HG03175 (cell line): ENCODE measurements at regions not wholly inside any gene's neighbourhood (a gene's known extent, or its start where the extent isn't known, plus 50 kb on each side); places are given as distances from the start of the nearest gene placed in this dataset.
"Not testable (repeated sequence)": the region's sequence is repeated elsewhere in the genome, so short reads cannot be mapped to it uniquely, and the experiment has no call there.

ENCODE experiments used
- ATAC-seq: cut with Tn5 transposase; IDR thresholded peaks from one replicate; pipeline ENCODE4 v1.9.1; 2021; ENCODE audit warnings: mild to moderate bottlenecking, moderate library complexity; ENCODE audit not compliant: unreplicated experiment

GRCh38 chr2:43074592-43075053 lies 151.8 kb downstream of the ZFP36L2 start:
- no peak for ATAC-seq

DNA sequence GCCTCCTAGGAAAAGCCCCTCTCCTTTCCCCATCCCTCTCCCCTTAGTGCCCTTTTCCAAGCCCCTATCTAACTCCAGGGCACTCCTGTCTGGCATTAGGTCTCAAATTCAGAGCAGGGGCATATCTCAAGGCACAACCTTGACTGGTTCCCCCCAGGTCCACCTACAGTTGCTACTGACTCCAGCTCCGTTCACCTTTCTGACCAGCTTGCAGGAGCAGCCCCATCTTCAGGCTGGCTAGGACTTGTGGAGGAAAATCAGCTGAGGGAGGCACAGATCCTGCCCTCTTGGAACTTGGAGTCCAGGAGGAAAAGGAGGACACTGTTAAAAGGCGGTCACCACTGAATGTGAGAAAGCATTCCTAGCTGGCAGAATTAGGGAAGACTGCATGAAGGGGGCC lies 152.4 kb downstream of the ZFP36L2 start:
- ATAC-seq: no peak

DNA sequence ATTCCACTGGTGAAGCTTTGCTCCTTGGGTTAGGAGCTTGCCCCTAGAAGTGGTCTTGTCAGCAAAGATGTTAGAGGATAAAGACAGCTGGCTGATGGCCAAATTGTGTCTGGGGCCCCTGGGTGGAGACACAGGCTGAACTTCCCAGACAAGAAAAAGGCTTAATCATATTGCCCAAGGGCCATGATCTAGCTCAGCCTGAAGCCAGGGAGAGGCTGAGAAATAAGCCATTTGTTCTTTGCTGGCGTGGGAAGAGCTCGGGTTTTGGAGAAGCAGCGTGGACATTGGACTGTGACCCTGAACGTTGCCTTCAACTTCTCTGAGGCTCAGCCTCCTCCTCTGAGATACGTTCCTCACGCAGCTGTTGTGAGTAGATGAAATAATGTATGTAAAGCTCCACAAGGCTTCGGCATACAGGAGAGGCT lies 153.0 kb downstream of the ZFP36L2 start:
- no peak for ATAC-seq

- no peak for ATAC-seq
These were observed 154.5 kb downstream of the ZFP36L2 start for GRCh38 chr2:43071599-43072550.

GRCh38 chr2:43070676-43071502 lies 155.5 kb downstream of the ZFP36L2 start:
- ATAC-seq: no peak

- no peak for ATAC-seq
These were observed 156.4 kb downstream of the ZFP36L2 start for GRCh38 chr2:43070030-43070429.

- no peak for ATAC-seq
These were observed 157.5 kb downstream of the ZFP36L2 start for GRCh38 chr2:43068631-43069517.

- no peak for ATAC-seq
These were observed 158.3 kb downstream of the ZFP36L2 start for GRCh38 chr2:43068041-43068533.

- no peak for ATAC-seq
These were observed 159.0 kb downstream of the ZFP36L2 start for GRCh38 chr2:43067254-43068040.

DNA sequence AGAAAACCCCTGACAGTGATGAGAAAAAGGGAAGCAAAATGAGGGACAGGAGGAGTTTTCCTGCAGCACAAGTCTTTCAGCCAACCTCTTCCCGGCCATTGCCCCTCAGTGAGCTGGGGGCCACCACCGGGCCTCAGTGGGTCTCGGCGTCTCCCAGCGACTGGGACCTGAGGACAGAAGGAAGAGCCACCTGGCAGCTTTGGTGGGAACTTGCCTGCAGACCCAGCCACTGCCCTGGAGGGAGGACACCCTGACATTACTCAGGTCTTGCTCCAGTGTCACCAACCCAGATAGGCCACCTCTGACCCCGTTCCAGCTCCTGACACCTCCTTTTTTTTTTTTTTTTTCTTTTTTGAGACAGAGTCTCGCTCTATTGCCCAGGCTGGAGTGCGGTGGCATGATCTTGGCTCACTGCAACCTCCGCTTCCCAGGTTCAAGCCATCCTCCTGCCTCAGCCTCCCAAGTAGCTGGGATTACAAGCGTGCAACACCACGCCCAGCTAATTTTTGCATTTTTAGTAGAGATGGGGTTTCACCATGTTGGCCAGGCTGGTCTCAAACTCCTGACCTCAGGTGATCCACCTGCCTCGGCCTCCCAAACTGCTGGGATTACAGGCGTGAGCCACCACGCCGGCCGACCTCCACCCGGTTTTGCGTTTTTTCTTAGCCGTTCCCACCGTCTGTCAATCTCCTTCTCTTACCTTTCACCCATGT lies 159.7 kb downstream of the ZFP36L2 start:
- not testable (repeated sequence) for ATAC-seq

DNA sequence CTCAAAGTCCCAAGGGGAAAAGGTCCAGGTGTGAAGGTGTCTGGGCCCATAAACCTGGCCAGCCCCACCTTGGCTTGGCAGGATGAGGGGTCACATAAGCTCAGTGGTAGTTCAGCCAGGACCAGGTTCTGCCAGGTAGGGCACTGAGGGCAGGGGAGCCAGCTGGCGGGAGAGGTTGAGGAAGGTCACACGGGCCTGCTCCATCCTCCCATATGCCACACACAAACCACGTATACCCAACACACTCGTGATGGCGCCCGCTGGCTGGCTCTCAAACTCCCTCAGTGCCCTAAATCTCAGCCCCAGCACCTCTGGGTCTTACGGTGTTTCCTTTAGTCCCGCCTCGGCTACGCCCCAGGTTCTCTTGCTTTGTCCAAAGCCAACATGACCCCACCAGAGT lies 160.5 kb downstream of the ZFP36L2 start:
- no peak for ATAC-seq

DNA sequence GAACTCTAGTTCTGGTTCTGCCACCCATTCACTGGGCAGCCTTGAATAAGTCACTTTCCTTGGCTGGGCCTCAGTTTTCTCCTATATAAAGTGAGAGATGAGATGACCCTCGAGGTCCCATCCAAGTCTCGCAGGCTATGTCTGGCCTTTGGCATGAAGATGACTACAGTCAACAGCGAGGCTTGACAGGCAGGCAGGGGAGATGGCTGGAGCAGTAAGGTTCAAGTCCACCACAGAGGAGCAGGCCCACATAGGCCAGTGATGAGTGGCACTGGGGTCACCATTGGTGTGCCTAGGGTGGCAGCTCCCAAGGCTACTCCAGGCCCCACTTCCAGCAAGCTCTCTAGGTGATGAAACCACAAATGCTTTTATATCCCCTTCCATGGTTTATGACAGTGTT lies 161.4 kb downstream of the ZFP36L2 start:
- no peak for ATAC-seq

DNA sequence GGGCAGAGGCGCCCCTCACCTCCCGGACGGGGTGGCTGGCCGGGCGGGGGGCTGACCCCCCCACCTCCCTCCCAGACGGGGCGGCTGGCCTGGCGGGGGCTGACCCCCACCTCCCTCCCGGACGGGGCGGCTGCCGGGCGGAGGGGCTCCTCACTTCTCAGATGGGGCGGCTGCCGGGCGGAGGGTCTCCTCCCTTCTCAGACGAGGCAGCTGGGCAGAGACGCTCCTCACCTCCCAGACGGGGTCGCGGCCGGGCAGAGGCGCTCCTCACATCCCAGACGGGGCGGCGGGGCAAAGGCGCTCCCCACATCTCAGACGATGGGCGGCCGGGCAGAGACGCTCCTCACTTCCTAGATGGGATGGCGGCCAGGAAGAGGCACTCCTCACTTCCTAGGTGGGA lies 163.3 kb downstream of the ZFP36L2 start:
- not testable (repeated sequence) for ATAC-seq

DNA sequence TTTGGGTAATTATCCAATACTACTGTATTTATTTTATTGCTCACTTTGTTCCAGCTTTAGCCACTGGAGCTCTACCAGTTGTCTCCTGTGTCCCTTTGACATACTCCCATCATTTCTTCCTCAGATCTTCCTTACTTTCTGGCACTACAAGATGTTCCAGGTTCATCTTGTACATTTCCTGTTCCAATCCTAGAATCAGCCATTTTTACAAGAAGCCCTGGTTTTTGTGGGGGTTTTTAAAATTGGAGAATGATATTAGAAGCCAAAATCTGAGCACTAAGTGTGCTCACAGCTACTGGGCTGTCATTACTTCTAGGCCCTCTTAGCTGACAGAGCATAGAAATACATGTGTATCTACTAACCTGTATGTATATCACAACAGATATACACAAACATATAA lies 164.3 kb downstream of the ZFP36L2 start:
- no peak for ATAC-seq

DNA sequence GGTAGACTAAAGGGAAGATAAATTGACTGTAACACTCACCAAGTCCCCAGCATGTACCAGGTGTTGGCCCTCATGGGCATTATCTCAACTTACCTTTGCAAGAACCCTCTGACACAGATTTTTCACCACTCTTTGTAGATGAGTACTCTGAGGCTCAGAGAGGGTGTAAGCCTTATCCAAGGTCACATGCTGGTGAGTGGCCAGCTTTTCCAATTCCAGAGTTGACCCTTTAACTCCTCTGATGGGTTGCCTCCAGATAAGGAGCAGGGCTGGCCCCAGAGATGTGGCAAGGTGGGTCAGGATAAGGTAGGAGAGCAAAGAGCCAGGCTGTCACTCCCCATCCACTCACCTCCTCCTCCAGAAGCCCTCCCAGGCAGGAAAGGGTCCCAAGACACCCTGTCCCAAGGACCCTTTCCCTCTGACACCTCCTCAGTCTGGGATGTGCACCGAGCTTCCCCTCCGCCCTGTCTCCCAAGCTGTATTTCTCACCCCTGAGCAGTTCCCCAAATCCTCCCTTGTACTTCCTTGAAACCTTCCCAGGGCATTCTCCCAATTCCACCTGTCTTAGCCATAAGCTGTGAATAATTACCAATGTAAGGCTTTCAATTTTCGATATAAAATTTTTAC lies 165.9 kb downstream of the ZFP36L2 start:
- no peak for ATAC-seq

DNA sequence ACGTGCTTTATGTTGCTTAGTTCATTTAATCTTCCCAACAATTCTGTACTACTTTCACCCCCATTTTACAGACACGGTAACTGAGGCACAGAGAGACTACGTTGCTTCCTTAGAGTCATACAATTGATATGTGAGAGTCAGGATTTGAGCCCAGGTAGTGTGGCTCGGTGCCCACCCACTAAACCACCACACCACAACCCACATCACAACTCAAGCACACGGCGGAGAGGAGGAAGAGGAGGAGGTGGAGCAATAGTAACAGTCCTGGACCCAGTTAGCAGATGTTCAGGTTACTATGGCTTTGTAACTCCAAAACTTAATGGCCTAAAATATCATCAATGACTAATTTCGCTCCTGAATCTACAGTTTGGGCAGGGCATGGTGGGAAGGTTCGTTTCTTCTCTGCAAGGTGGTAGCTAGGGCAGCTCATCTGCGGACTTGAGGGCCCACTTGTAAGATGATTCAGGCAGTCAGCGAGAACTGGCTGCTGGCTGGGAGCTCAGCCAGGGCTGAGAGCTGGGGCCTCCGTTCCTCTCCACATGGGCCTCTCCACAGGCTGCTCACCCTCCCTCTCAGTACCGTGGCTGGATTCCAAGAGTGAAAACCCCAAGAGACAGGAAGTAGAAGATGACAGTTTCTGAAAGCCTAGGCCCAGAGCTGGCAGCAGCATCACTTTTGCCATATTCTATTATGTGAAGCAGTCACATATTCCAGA lies 167.1 kb downstream of the ZFP36L2 start:
- peak; percentile 85 for ATAC-seq

DNA sequence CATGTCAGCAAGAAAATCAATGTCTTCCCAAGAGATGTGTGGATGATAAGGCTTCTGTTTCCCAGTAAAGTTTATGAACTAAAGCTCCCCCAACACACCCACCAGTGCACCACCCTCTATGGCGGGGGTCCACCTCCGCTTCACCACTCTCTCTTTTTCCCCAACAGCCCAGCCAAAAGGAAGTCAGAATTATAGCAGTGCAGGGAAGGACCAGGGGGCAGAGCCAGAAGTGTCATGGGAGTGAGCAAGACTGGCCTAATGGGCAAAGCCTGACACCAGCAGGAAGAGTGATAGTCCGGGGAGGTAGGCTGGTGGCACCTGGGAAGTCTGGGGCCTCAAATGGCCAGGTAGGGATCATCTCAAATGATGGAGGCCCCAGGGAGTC lies 167.7 kb downstream of the ZFP36L2 start:
- no peak for ATAC-seq
